ENCODE measurements at regions not wholly inside any gene's neighbourhood (a gene's known extent, or its start where the extent isn't known, plus 50 kb on each side); places are given as distances from the start of the nearest gene placed in this dataset.
"Not testable (repeated sequence)": the region's sequence is repeated elsewhere in the genome, so short reads cannot be mapped to it uniquely, and the experiment has no call there.

DNA sequence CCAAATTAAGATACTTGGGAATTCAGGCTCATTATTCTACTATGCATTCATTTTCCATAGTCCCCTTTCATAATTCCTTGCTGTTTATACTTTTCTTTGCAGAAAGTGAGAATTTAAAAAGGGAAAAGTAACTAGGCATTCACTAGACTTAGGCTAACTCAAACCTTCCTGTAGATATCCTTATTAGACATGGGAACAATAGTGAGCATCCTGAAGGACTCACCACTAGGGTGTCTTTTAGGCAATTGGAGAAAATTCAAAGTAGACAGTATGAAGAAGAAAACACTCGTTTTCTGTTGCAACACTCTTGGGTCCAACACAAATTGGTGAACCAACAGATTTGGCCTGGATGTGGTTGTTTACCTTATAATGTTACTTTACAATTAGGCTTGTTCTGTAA, 213.2 kb upstream of the GRIN3A start:
- no peak for DNase-seq

DNA sequence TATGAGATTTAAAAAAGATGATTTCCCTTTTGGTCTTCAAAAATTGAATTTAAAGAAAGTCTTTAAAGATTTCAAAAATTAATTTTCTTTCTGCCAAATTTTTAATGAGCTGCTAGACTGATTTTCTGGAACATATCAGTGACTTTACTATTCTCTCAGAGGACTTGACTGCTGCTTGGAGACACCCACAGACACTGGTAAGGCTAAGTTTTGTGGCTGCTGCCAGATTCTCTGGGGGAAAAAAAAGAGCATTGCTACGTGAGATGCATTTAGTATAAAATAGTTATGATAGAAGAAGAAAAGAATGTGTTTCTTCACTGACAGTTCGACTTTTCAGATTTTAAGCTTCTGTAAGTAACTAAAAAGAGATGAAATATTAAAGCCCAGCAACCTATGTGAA, 193.3 kb upstream of the GRIN3A start:
- DNase-seq = no peak

DNA sequence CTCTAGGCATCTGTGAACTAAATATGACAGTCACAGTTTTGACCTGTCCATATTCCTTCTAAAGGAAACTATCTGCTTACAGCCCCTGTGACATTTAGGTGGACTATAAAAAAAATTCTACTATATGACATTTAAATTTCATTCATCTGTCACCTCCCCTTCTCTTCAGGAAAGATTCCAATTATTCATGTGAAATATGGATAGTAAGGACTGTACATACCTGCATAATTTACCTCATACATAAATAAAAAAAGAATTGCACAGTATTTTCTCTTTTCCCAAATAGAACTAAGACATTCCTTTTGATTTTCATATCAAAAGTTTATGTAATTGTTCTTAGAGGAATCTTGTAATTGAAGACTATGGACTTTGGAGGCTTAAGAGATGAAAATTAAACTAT, 192.3 kb upstream of the GRIN3A start:
- DNase-seq = no peak

DNA sequence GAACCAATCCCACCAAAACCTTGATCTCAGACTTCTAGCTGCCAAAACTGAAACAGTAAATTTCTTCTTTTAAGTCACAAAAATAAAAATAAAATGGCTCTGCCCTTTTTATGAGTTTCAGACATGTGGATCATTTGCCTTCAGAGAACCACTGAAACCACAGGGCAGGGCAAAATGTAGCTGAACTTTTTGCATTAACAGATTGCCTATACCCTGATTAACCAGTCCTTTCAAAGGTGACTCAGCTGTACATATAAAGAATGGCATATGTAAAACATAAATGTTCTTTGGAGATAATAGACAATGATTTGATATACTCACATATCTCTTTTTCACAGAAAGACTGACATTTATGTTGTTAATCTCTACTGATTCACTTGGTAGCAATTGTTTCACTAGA, 187.1 kb upstream of the GRIN3A start:
- no peak for DNase-seq

DNA sequence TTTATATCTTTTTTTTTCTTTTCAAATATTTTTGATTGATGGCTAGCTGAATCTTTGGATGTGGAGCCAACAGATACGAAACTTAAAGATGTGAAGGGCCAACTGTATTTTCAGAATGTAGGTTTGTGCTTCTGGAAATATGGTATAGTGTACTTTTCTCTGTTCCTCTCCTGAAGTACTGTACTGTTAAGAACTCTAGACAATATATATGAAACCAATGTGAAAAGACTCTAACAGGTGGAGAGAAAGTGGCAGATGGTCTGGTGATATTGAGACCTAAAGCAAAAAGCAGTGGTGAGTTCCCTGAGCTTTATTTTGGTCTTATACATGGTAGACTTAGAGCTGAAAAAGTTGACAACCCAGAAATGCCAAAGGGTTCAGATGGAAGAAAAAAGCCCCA, 185.0 kb upstream of the GRIN3A start:
- DNase-seq = no peak

DNA sequence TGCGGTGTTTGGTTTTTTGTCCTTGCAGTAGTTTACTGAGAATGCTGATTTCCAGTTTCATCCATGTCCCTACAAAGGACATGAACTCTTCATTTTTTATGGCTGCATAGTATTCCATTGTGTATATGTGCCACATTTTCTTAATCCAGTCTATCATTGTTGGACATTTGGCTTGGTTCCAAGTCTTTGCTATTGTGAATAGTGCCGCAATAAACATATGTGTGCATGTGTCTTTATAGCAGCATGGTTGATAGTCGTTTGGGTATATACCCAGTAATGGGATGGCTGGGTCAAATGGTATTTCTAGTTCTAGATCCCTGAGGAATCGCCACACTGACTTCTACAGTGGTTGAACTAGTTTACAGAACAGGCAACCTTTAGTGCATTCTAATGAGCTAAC, 178.5 kb upstream of the GRIN3A start:
- not testable (repeated sequence) for DNase-seq

DNA sequence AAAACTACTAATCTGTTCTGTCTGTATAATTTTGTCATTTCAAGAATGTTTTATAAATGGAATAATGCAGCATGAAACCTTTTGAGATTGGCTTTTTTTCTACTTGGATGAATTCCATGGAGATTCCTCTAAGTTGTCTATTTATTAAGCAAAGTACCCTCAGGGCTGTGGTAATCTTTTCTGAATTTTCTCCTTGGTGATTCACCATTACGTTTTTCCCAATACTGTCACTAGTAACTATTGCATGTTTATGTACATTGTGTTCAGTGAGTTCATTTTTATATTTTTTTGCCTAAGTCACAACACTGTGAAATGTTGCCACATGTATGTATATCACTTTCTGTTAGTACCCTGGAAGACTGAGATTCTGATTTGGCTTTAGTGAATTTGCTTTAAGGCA, 177.0 kb upstream of the GRIN3A start:
- DNase-seq = no peak

DNA sequence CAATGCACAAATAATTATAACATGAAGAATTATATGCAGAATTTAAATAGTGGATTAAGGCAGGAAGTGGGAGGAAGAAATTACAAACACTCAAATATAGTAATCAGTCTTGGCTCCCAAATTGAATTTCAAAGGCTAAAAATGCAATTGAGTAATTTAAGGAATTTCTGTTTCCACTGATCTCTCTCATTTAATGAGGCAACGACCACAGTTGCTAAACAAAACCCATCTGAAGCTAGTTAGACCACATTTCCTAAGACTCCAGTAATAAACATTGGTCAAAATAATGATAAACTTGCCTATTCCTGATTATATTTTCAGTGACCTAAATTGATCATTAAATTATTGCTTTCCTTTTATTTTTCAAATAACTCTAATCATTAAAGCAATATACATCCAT, 174.3 kb upstream of the GRIN3A start:
- no peak for DNase-seq

DNA sequence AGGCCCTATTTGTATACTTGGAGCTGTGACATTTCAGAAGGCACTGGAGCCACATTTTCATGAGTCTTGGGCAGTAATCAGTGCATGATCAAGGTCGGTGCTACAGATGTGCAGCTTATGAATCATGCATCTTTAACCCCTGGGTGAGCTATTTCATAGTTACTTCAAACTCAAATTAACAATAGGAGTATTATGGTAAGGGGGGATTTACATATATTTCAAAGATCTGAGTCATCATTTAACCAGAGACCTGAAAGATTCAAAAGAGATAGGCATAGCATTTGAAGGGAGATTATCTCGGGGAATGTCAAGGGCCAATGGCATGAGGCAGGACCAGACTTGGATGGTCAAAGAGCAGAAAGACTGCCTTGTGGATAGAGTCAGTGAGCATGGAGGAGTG, 169.0 kb upstream of the GRIN3A start:
- DNase-seq = no peak

DNA sequence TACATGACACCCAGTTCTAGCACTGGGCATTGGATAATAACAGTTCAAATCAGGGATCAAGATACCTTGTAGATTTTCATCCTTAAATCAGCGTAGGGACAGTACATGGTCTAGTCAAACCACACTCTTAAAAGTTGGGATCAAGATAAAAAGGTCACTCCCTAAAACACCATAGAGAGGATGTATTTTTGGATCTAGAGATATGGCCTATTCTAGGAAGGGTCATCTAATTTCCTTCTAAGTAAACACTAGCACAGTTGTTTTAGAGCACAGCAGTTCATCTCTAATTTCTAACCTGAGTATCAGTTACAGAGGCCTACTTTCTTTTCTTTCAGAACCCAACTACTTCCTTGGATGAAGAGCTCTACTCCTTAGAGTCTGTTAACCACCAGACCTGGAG, 166.4 kb upstream of the GRIN3A start:
- no peak for DNase-seq

DNA sequence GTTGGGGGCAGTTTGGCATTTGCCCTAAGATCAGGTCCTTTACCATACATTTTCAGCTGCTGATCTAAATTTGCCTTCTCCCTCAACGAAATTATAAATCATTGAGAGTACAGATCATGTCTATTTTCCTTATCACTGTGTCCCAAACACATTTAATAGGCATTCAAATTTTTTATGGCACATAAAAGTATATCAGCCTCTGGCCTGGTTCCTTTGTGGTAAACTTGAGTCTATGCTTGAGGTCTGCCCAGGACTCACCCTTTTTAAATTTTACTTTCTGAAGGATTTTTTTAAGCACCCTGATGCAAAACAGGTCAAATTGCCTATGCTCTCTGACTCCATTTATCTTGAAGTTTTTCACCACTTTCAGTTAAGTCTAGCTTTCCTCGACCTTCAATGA, 163.6 kb upstream of the GRIN3A start:
- no peak for DNase-seq

DNA sequence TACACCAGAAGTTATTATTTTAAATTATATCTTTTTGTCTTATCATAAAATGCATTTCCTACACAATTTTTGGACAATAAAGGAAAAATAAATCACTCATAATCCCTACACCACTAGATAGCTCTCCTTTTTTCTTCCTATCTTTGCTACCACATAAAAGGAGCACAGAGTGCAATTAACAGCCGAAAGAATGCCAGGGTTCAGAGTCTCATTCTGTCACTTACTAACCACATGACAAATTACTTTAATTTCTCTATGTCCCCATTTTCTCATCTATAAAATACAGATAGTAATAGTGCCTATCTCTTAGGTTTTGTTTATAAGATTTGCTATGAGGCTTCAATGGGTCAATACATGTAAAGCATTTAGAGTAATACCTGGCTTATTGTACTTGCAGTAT, 158.7 kb upstream of the GRIN3A start:
- no peak for DNase-seq

DNA sequence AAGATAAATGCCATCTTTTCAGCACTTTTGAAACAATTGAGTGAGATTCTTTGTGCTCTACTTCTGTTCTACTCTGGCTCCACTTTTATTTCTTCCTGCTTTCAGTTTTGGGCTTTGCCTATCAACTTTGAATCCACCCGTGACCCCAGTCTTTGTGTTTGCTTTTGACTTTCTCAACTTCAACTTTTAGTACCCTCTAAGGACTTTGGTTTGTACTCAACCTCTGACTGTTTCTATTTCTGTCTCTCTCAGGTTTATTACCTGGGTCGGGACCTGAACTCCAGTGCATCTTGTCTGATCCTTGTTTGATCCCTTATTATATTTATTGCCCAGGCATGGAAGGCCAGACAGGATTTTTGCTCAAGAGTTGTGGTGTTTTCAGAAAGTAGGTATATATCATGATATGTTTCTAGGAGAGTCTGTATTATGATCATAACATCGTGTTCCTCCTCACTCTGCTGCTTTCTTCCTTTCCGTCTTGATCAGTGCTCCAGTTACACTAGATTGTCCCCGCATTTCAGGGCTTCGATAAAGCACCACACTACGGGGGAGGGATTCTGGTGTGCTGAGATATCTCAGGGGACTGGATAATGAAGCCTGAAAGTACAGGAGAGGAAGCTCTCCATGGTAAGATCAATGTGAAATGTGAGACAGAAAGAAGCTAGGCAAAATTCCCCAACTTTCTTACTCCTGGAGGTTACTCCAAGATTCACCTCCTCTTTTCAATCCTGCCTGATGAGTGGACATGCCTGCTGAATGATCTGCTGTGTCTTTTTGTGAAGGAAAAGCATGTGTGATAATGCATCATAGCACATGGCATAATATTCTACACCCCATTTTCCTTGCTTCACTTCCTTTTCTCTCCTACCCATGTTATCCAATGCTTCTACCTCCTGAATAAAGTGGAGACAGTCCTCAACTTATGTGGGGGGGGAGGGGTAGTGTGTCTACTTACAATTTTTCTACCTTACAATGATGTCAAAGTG, 155.5 kb upstream of the GRIN3A start:
- DNase-seq = no peak

DNA sequence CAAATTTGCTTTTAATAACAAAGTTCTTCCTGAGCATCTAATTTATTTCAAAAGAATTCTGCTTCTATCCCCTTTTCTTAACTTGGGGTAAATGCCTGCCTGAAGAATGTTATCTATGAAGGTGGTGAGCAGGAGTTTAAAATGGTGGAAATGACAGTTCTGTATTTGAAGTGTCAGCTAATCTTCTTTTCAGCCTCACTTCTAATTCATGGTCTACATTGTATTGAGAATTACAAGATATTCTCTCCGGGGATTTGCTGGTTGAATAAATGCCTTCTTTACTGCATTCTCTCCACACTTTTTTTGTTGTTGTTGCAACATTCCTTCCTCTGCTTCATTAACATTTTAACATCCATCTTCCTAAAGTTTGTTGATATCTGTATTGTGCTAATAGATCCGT, 143.1 kb upstream of the GRIN3A start:
- DNase-seq = no peak

DNA sequence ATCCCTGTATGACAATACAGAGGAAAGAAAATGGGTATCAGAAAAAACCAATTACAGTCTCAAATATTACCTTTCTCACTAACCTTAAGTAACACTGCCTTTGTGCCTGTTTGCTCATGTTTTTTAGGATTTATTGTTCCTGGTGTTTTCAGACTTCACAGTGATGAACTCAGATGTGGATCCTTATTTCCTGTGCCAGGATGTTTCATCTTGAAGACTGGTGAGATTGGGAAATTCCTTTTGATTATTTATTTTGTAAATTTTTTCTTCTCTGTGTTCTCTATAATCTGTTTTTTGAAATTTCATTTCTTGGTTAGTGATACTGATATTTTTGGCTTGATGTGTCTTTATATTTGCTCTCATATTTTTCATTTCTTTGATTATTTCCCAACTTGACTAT, 142.4 kb upstream of the GRIN3A start:
- no peak for DNase-seq

DNA sequence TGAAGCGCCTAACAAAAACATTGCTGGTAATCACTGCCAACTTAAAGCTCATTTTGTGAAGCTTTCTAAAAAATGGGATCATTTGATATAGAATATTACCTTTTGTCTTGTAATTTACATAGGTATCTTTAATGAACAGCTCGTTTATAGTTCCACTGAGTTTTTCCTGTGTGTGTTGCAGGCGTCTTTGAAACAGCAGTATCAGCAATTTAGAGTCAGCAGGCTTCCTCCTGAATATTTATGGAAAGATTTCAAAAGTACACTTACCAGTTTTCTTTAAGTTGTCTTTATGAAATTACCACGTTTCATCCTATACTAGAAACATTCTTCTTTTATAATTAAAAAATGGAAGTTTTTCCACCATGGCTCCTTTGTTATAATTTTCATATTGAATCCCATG, 140.3 kb upstream of the GRIN3A start:
- no peak for DNase-seq

DNA sequence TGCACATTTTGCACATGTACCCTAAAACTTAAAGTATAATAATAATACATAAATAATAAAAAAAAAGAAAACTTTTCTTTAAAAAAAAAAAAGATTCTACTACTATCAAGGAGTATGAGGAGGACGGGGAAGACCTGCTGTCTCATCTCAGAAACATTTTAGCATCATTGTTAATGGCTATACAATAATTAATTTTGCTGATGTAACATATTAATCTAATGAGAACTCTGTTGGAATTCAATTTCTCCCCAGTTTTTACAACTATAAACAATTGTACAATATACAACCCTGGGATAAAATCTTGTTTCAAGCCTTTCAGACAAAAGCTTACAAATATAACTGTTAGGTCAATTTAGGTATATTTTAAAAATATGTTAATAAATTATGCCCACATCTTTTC, 139.0 kb upstream of the GRIN3A start:
- no peak for DNase-seq

DNA sequence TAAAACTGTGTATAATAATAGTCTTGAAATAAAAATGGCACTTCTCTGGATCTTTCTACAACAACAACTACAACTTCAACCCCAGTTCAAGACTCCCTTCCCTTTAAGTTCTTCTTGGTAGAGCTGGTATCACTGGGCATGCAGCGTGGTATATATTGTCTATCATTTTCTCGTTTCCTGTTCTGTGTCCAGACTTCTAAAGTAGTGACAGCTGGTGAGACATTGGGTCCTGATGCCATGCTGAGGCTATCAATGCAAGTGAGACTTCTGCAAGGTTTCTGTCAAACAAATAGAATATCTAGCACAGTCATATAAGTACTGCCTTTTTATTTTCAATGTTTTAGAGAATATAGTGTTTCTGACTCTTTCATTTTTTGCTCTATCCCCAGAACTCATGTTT, 123.0 kb upstream of the GRIN3A start:
- no peak for DNase-seq

DNA sequence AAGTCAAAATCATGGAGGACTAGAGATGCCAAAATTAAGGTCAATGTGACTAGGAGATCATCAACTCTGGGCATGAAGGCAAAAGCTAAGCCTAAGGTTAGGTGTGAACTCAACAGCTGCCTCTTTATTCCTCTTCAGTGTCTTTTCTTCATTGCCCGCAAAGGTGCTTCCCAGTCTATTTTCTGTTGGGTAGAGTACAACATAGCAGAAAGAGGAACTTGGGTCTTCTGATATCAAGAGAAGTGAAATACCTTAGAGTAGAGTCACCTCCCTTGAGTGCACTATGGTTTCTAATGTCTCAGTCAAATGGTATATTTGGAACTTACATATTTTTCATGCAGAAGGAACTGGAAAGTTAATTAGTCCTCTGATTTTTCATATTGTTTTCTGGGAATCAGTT, 122.5 kb upstream of the GRIN3A start:
- DNase-seq = no peak

DNA sequence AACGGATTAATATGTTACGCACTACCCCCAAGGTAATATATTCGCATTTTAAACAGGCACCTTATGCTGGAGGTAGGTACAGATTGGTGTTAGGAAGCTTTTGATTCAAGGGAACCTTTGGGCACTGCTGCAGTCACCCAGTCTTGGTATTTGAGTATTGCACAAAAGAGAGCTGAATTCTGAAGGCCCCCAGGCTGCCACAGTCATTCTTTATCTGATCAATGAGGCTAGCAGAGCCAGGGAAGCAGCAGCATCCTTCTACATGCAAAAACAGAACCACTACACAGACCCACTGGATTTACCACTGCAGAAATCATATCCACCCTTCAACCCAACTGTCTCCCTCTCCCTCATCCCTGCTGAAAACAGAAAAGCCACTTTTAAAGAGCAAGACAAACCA, 121.2 kb upstream of the GRIN3A start:
- DNase-seq = no peak

DNA sequence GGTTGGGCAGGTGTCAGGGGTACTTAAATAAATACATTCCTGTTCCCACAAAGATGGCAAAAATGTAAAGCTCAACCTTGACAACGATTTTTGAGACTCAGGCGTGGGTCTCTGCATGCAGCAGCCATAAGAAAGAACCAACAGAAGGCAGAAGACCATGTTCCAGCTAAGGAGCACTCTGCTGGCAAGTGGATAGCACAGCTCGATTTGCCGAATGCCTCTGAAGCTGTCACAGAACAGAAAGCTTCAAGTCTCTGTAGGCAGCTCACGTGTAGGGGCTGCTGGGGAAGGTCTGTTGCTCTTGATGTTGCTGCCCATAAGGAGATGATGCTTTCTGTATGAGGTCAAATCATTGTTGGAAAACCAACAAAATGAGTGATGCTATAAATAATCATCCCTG, 119.6 kb upstream of the GRIN3A start:
- DNase-seq = no peak

DNA sequence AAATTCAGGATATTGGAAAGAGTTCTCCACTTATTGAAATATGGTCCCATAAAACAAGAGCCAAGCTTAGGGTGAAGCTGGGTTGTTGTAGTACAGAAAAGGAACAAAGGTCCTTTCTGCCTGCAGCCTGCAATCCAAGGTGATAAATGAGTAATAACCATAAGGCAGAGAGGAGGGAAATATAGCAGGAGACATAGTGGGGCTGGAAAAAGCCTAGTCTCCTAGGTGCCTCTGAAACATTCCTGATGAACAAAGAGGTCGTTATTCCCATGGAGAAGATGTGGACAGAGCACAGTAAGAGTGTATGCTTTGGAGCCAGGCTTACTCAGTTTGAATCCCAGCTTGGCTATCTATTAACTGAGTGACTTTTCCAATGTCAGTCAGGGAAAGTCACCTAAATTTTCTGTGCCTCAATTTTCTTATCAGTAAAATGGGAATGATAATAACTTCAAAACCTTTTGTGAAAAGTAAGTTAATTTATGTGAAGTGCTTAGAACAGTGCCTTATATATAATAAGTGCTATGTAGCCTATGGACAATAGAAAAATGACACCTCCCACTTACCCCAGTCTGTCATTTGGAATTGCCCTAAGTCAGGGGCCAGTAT, 110.8 kb upstream of the GRIN3A start:
- DNase-seq = no peak

DNA sequence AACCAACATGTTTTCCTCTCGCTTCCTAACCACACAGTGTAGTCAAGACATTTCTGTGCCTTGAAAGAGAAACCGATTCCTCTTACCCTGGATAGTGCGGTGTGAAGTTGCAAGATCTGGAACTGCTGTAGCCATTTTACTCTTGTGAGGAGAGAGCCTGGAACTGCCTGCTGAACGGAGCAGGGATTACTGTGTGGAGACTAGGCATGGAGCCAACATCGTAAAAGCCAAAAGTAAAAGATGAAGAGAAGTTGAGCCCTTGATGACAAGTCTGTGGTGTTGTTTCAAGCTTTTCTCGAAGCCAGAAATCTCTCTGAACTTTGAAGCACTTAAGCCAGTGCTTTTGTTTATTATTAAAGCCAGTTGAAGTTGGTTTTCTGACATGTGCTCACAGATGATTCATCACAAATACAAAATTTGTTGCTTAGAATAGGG, 110.1 kb upstream of the GRIN3A start:
- DNase-seq = no peak

DNA sequence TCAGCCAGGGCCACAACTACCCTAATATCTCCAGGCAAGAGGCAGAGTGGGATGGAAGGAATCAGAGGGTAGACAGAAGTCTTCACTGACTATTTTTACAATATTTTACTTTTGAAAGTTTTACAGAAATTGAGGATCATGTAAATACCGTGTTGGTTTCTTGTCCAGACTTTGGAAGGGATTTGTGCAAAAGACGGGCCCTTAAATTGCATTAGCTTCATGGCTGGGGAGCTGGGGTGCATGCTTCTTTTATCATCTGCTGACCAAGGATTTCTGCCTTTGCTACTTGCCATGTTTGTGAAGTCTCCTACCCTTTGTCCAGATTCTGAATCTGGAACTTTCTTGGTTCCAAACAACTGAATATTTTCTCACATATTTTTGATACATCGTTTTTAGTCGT, 107.7 kb upstream of the GRIN3A start:
- no peak for DNase-seq

DNA sequence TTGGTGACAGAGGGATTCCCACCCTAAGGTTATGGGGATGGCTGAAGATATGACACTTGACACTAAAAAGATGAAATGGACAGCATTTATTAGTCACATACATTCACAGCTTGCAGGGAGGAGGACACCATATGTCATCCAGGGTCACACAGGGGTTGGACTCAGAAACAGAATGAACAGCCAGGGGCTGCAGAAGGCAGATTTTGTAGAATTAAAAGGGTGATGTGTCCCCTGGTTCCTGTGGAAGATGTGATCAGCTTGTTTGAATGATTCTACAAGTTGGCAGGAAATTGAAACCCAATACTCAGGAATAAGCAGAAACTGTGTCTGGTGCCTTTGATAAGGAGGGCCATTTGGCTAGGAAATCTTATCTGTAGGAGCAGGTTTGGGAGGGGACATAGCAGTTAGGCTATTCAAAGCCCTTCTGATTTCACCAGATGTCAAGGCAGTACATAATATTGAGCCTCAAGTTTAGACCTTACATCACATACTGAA, 102.3 kb upstream of the GRIN3A start:
- no peak for DNase-seq
